ENCODE measurements at regions not wholly inside any gene's neighbourhood (a gene's known extent, or its start where the extent isn't known, plus 50 kb on each side); places are given as distances from the start of the nearest gene placed in this dataset.

DNA sequence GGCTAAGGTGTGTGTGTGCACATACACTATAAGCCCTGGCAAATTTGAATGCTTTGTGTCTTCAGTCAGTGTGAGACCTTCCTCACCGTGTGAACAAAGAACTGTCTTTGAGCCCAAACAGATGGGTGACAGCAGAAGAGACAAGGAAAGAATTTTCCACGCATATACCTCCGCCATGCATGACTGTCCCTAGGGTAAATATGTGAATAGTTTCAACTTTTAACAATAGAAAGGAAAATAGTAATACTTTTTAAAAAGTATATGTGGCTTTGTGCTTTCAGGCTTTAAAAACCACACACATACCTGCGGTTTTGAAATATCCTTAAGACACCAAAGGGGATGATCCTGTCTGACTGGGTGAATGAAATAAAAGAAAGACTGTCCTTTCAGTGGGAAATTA, 438.6 kb upstream of the MPDZ start:
- no peak for DNase-seq (ENCODE audit: extremely low spot score)
- no peak for TF ChIP-seq POLR2AphosphoS5 (IDR thresholded peaks at IDR 0.05)
- no peak for TF ChIP-seq EP300 (IDR thresholded peaks at IDR 0.05)
- no peak for TF ChIP-seq POLR2A (IDR thresholded peaks at IDR 0.05; ENCODE audit: low read depth)
- intact Hi-C loops (cut with DNase I) = no loop called here
- no peaks in the 10 kb centered on the region for H3K9me3 ChIP-seq
- H3K4me3 ChIP-seq = no peak overlapping the region
- H3K27me3 ChIP-seq = no peaks in the 10 kb centered on the region
- H3K36me3 ChIP-seq = no peaks in the 10 kb centered on the region
- WGBS = 86% methylated on average over 4 of the region's 4 CpGs
- no peak overlapping the region for H3K27ac ChIP-seq (replicated peaks in 1 of 4)
- H3K4me1 ChIP-seq = peaks cover 11 to 22% (median 18%) of the 10 kb centered on the region in 4 donors

DNA sequence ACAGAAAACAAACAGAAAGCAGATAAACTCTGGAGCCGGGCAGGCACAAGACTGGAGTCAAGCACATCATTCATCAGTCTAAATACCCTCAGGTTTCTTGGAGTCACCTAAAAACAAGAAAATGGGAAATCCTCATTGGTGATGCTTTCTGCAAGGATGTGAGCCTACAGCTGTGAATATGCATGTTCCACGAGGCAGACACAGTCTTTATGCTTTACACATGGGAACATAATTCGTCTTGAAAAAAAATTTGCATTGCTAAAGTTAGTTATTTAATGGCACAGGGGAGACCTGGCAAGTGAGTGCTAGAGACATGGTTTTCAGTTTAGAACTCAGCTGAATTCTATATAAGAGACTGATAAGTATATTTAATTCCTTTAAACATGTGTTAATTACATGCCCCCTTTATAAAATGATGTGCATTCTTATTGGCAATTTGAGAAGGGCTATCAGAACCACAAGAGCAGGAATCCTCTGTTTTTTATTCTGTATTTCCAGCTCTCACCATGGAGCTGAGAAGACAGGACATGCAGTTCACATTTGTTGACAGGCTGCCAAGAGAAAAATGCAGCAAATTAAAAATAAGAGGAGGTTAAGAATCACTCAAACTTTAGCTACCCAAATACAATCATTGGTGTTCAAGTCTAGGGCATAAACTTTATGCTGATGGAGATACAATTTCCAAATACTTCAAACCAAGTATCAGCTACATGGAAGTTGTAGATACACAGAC, 438.0 kb upstream of the MPDZ start:
- H3K4me3 ChIP-seq = no peak overlapping the region
- DNase-seq (ENCODE audit: extremely low spot score) = no peak
- H3K9me3 ChIP-seq = no peaks in the 10 kb centered on the region
- TF ChIP-seq POLR2A (IDR thresholded peaks at IDR 0.05; ENCODE audit: low read depth) (no peak), POLR2AphosphoS5 (IDR thresholded peaks at IDR 0.05) (no peak), EP300 (IDR thresholded peaks at IDR 0.05) (no peak)
- TF ChIP-seq, protein P1, sequence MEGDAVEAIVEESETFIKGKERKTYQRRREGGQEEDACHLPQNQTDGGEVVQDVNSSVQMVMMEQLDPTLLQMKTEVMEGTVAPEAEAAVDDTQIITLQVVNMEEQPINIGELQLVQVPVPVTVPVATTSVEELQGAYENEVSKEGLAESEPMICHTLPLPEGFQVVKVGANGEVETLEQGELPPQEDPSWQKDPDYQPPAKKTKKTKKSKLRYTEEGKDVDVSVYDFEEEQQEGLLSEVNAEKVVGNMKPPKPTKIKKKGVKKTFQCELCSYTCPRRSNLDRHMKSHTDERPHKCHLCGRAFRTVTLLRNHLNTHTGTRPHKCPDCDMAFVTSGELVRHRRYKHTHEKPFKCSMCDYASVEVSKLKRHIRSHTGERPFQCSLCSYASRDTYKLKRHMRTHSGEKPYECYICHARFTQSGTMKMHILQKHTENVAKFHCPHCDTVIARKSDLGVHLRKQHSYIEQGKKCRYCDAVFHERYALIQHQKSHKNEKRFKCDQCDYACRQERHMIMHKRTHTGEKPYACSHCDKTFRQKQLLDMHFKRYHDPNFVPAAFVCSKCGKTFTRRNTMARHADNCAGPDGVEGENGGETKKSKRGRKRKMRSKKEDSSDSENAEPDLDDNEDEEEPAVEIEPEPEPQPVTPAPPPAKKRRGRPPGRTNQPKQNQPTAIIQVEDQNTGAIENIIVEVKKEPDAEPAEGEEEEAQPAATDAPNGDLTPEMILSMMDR (IDR thresholded peaks at IDR 0.05) = no peak
- intact Hi-C loops (cut with DNase I) = no loop called here
- WGBS = 57% methylated on average over 3 of the region's 3 CpGs
- H3K4me1 ChIP-seq = peaks cover 11 to 22% (median 18%) of the 10 kb centered on the region in 4 donors
- H3K27ac ChIP-seq (replicated peaks in 1 of 4) = no peak overlapping the region
- H3K36me3 ChIP-seq = no peaks in the 10 kb centered on the region
- H3K27me3 ChIP-seq = no peaks in the 10 kb centered on the region

- TF ChIP-seq, protein P1 (IDR thresholded peaks at IDR 0.05) = no peak
- TF ChIP-seq POLR2AphosphoS5 (IDR thresholded peaks at IDR 0.05) (no peak), POLR2A (IDR thresholded peaks at IDR 0.05; ENCODE audit: low read depth) (no peak)
- Histone ChIP-seq H3K36me3 (no peaks in the 10 kb centered on the region), H3K27me3 (no peaks in the 10 kb centered on the region), H3K4me3 (no peak overlapping the region), H3K4me1 (peaks cover 11 to 22% (median 18%) of the 10 kb centered on the region in 4 donors), H3K9me3 (no peaks in the 10 kb centered on the region), H3K27ac (replicated peaks in 1 of 4) (no peak overlapping the region)
- 69% methylated on average over 6 of the region's 6 CpGs for WGBS
- intact Hi-C loops (cut with DNase I) = no loop called here
- no peak for DNase-seq (ENCODE audit: extremely low spot score)
Observed at GRCh38 chr9:13716601-13717321, 437.3 kb upstream of the MPDZ start.

DNA sequence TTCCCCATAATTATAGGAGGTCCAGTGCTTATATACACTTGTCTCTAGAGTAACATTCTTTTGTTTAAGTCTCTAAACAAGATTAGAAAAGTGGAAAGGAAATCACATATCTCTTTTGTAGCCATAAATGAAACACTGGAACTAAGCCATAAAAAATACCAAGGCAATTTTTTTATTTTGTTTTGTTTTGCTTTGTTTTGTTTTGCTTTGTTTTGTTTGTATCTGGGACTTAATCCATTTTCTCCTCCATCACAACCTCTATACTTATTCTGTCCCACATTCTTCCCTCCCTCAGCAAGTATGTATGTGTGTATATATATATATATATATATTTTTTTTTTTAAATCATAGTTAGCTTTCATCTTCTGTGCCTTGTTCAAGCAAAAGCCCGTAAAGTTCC, 436.6 kb upstream of the MPDZ start:
- Histone ChIP-seq H3K27ac (replicated peaks in 1 of 4) (no peak overlapping the region), H3K27me3 (no peaks in the 10 kb centered on the region), H3K4me1 (peaks cover 11 to 22% (median 18%) of the 10 kb centered on the region in 4 donors), H3K36me3 (no peaks in the 10 kb centered on the region), H3K9me3 (no peaks in the 10 kb centered on the region), H3K4me3 (no peak overlapping the region)
- intact Hi-C loops (cut with DNase I) = no loop called here
- WGBS = 86% methylated on average over 1 of the region's 1 CpG
- DNase-seq (ENCODE audit: extremely low spot score) = no peak
- TF ChIP-seq POLR2A (IDR thresholded peaks at IDR 0.05; ENCODE audit: low read depth) (no peak), POLR2AphosphoS5 (IDR thresholded peaks at IDR 0.05) (no peak), EP300 (IDR thresholded peaks at IDR 0.05) (no peak)
- TF ChIP-seq, protein P1 (IDR thresholded peaks at IDR 0.05) = no peak

GRCh38 chr9:13715430-13715829, 435.9 kb upstream of the MPDZ start:
- TF ChIP-seq POLR2AphosphoS5 (IDR thresholded peaks at IDR 0.05) = no peak
- no peak for TF ChIP-seq EP300 (IDR thresholded peaks at IDR 0.05)
- TF ChIP-seq, protein P1 (IDR thresholded peaks at IDR 0.05) = no peak
- TF ChIP-seq POLR2A (IDR thresholded peaks at IDR 0.05; ENCODE audit: low read depth) = no peak
- intact Hi-C loops (cut with DNase I) = no loop called here
- Histone ChIP-seq H3K36me3 (no peaks in the 10 kb centered on the region), H3K4me3 (no peak overlapping the region), H3K9me3 (no peaks in the 10 kb centered on the region), H3K4me1 (peaks cover 11 to 22% (median 18%) of the 10 kb centered on the region in 4 donors), H3K27me3 (no peaks in the 10 kb centered on the region), H3K27ac (replicated peaks in 1 of 4) (no peak overlapping the region)
- WGBS = 85% methylated on average over 1 of the region's 1 CpG
- no peak for DNase-seq (ENCODE audit: extremely low spot score)

All from esophagus muscularis mucosa (tissue), 4 donors.